H1 (cell line): ENCODE measurements at regions not wholly inside any gene's neighbourhood (a gene's known extent, or its start where the extent isn't known, plus 50 kb on each side); places are given as distances from the start of the nearest gene placed in this dataset.

Source experiments
- BRCA1 ChIP-seq: IDR thresholded peaks from 2 replicates; pipeline ENCODE4 v1.6.1; 2012; ENCODE audit warnings: low read depth, low read length, improper control_type of control experiment
- CREB1 ChIP-seq: IDR thresholded peaks from 2 replicates; pipeline ENCODE4 v1.6.1; 2012; ENCODE audit warnings: inconsistent platforms
- CTCF ChIP-seq, 3 experiments: IDR thresholded peaks; 1 replicate in 2 of 3; 2 replicates in 1 of 3; pipeline versions ENCODE4 v1.5.1 to v1.6.1; 2011; ENCODE audit warnings: low read length in 3 of 3, mild to moderate bottlenecking in 3 of 3, inconsistent platforms in 2 of 3, low read depth in 1 of 3, moderate library complexity in 1 of 3; ENCODE audit not compliant: insufficient read depth in 1 of 3; ENCODE audit errors: control extremely low read depth in 1 of 3
- EGR1 ChIP-seq: IDR thresholded peaks from 2 replicates; pipeline ENCODE4 v1.6.1; 2011; ENCODE audit warnings: low read depth, low read length, borderline replicate concordance
- HDAC6 ChIP-seq: IDR thresholded peaks from one replicate; pipeline ENCODE4 v1.7.1; 2012; ENCODE audit warnings: low read depth, mild to moderate bottlenecking, inconsistent platforms, low read length, moderate library complexity
- POLR2AphosphoS5 ChIP-seq: IDR thresholded peaks from 2 replicates; pipeline ENCODE4 v1.6.1; 2011; ENCODE audit warnings: low read depth, low read length
- RAD21 ChIP-seq, 2 experiments: IDR thresholded peaks in 1 of 2; conservative IDR thresholded peaks in 1 of 2; 2 replicates each; pipeline ENCODE4 v1.6.1; 2011; ENCODE audit warnings: low read depth in 2 of 2, low read length in 2 of 2, improper control_type of control experiment in 1 of 2, inconsistent platforms in 1 of 2, mild to moderate bottlenecking in 1 of 2, moderate library complexity in 1 of 2
- RFX5 ChIP-seq: IDR thresholded peaks from 2 replicates; pipeline ENCODE4 v1.6.1; 2011; ENCODE audit warnings: low read depth, low read length, improper control_type of control experiment, borderline replicate concordance
- SAP30 ChIP-seq: fragments of 300-600 bp; sonication (generic); IDR thresholded peaks from 2 replicates; pipeline ENCODE4 v1.7.1; 2012; ENCODE audit warnings: low read length, moderate library complexity, mild to moderate bottlenecking, inconsistent platforms; ENCODE audit not compliant: insufficient read depth, insufficient replicate concordance
- SP1 ChIP-seq: IDR thresholded peaks from 2 replicates; pipeline ENCODE4 v1.6.1; 2011; ENCODE audit warnings: low read depth, low read length
- SP2 ChIP-seq: IDR thresholded peaks from 2 replicates; pipeline ENCODE4 v1.6.1; 2012; ENCODE audit warnings: mild to moderate bottlenecking, low read length, inconsistent platforms
- SRF ChIP-seq: IDR thresholded peaks from 2 replicates; pipeline ENCODE4 v1.6.1; 2011; ENCODE audit warnings: mild to moderate bottlenecking, low read depth, low read length, moderate library complexity
- YY1 ChIP-seq: IDR thresholded peaks from 2 replicates; pipeline ENCODE4 v1.6.1; 2011; ENCODE audit warnings: low read depth, mild to moderate bottlenecking, low read length

GRCh38 chr10:1920941-1921340, 183.6 kb upstream of the ADARB2 start:
- no peak for TF ChIP-seq CTCF (IDR thresholded peaks at IDR 0.05; ENCODE audit: control extremely low read depth in 1 of 3, insufficient read depth in 1 of 3, low read depth in 1 of 3, low read length in 3 of 3)
- no peak for TF ChIP-seq BRCA1
- no peak for TF ChIP-seq YY1
- TF ChIP-seq SP2 = no peak
- TF ChIP-seq SAP30 = no peak
- TF ChIP-seq POLR2AphosphoS5 = no peak
- no peak for TF ChIP-seq RAD21 (IDR thresholded peaks at IDR 0.05 in 1 of 2, conservative IDR thresholded peaks at IDR 0.05 in 1 of 2; ENCODE audit: low read depth in 2 of 2, low read length in 2 of 2)
- no peak for TF ChIP-seq EGR1
- no peak for TF ChIP-seq CREB1
- no peak for TF ChIP-seq RFX5
- TF ChIP-seq SRF = no peak
- no peak for TF ChIP-seq SP1
- TF ChIP-seq HDAC6 = no peak
